ENCODE measurements at regions not wholly inside any gene's neighbourhood (a gene's known extent, or its start where the extent isn't known, plus 50 kb on each side); places are given as distances from the start of the nearest gene placed in this dataset.

DNA sequence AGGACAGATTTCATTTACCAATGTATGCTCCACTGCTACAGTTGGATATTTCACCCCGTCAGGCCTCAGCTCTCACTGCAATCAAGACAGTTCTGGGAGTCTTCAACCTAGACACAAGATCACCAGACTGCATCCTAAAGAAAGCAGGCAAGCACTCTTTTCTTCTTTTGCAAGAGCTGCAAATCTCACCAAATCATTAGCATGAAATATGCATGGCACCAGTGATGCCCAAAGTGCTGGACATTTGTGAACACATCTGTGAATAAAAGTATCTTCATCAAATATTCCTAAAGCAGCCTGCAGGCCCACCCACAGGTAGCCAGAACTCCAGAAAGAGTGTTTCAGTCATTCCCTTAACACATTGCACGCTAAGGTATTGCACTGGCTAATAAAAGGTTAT, 87.5 kb downstream of the RBM43 start:
- DNase-seq (ENCODE audit: low spot score), result no peak
- TF ChIP-seq, protein P1, sequence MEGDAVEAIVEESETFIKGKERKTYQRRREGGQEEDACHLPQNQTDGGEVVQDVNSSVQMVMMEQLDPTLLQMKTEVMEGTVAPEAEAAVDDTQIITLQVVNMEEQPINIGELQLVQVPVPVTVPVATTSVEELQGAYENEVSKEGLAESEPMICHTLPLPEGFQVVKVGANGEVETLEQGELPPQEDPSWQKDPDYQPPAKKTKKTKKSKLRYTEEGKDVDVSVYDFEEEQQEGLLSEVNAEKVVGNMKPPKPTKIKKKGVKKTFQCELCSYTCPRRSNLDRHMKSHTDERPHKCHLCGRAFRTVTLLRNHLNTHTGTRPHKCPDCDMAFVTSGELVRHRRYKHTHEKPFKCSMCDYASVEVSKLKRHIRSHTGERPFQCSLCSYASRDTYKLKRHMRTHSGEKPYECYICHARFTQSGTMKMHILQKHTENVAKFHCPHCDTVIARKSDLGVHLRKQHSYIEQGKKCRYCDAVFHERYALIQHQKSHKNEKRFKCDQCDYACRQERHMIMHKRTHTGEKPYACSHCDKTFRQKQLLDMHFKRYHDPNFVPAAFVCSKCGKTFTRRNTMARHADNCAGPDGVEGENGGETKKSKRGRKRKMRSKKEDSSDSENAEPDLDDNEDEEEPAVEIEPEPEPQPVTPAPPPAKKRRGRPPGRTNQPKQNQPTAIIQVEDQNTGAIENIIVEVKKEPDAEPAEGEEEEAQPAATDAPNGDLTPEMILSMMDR (IDR thresholded peaks at IDR 0.05; ENCODE audit: extremely low read depth, missing control alignments), result no peak

DNA sequence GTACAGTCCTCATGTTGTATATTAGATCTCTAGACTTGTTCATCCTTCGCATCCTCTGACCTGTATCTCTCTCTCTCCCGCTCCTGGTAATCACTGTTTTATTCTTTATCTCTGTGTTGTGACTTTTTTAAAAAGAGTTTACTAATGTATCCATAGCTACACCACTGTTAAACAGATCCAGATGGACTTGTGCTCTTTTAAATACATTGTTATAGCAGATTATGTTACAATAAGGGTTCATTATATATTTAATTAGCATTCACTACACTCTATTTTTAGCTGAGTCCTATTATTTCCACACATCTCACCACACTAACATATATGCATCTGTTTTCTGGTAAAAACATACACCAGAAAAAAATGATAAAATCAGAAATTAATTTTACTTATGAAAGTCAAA, 90.5 kb downstream of the RBM43 start:
- TF ChIP-seq, protein P1 (IDR thresholded peaks at IDR 0.05; ENCODE audit: extremely low read depth, missing control alignments), result no peak
- no peak for DNase-seq (ENCODE audit: low spot score)

- TF ChIP-seq, protein P1 (IDR thresholded peaks at IDR 0.05; ENCODE audit: extremely low read depth, missing control alignments), result no peak
- DNase-seq (ENCODE audit: low spot score), result no peak
Observed at GRCh38 chr2:151166410-151166809, 95.3 kb downstream of the RBM43 start.

GRCh38 chr2:151165105-151165684, 96.5 kb downstream of the RBM43 start:
- DNase-seq (ENCODE audit: low spot score), result no peak
- TF ChIP-seq, protein P1 (IDR thresholded peaks at IDR 0.05; ENCODE audit: extremely low read depth, missing control alignments), result no peak

DNA sequence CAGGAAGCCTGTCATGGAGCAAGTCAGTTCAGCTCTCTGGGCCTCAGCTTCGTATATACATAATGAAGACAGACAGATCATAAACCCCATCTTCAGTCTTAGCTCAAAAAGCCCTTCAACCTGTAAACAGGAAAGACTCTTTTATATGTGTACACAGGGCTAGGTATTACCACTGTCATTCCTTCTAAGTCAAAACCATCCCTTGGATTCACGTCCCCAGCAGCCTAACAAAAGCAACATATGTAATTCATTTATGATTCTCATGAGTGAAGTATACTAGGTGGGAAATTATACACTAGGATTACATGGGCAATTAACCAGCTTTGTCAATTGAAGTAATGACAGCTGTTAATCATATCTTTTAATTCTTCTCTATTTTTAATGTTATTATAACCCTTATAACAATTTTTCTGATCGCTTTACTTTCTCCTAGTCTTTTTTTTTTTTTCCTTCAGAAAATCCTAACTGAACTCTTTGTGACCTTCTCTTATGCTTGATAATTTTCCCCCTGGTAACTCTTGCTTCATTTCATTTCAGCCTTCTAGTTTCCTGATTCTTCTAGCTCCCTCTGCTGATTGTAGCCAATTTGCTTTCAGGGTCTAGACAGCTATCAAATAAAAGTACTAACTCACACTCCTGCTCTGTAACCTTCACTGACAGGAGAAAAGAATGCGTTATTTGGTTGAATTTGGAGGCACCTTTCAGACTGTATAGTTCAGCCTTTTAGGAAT, 99.7 kb downstream of the RBM43 start:
- TF ChIP-seq, protein P1 (IDR thresholded peaks at IDR 0.05; ENCODE audit: extremely low read depth, missing control alignments), result no peak
- no peak for DNase-seq (ENCODE audit: low spot score)

DNA sequence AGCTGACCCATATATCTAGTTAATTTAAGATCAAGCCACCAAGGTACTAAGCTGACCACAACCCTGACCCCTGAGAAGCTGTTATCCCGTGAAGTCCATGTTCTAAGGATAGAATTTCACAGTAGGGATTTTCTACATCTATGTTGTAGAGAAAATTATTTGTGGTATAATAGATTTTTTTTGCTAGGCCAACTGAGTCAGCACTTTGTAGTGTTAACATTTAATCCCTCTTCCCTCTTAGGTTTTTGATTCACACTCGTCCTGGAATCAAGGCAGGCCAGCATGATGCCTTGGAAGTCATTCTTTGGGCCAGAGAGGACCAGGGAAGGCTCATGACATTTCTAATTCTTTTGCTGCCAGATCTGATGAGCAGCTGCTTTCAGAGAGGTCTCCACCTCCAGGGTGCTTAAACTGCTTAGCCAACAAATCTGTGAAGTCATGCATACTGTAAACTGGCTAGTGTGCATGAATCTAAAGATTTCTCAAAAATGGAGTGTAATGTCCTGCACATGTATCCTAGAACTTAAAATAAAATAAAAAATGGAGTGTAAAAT, 102.5 kb downstream of the RBM43 start:
- TF ChIP-seq, protein P1 (IDR thresholded peaks at IDR 0.05; ENCODE audit: extremely low read depth, missing control alignments), result no peak
- no peak for DNase-seq (ENCODE audit: low spot score)

- no peak for DNase-seq (ENCODE audit: low spot score)
- TF ChIP-seq, protein P1 (IDR thresholded peaks at IDR 0.05; ENCODE audit: extremely low read depth, missing control alignments), result no peak
Observed at GRCh38 chr2:151157000-151157735, 104.5 kb downstream of the RBM43 start.
